Neural crest cell (in vitro differentiated cells): ENCODE measurements at regions not wholly inside any gene's neighbourhood (a gene's known extent, or its start where the extent isn't known, plus 50 kb on each side); places are given as distances from the start of the nearest gene placed in this dataset.

ENCODE experiments used
- DNase-seq: peaks from one replicate; pipeline ENCODE4 v3.0.0; 2021; ENCODE audit warnings: low read depth, mixed read lengths, low spot score
- H3K27ac Mint-ChIP-seq: one replicate; pipeline ENCODE4 v1.8.0; 2021; ENCODE audit warnings: mild to moderate bottlenecking, mixed read lengths; ENCODE audit not compliant: unreplicated experiment
- H3K27me3 Mint-ChIP-seq: 2 replicates; pipeline ENCODE4 v1.8.0; 2021; ENCODE audit warnings: low read depth, mild to moderate bottlenecking, mixed read lengths
- H3K36me3 Mint-ChIP-seq: 2 replicates; pipeline ENCODE4 v1.8.0; 2021; ENCODE audit warnings: low read depth, mild to moderate bottlenecking, mixed read lengths
- H3K4me1 Mint-ChIP-seq: 2 replicates; pipeline ENCODE4 v1.8.0; 2021; ENCODE audit warnings: mixed read lengths
- H3K4me3 Mint-ChIP-seq: one replicate; pipeline ENCODE4 v1.8.0; 2021; ENCODE audit warnings: mild to moderate bottlenecking, mixed read lengths
- H3K9me3 Mint-ChIP-seq: 2 replicates; pipeline ENCODE4 v1.8.0; 2021; ENCODE audit warnings: mixed read lengths
- TF ChIP-seq, protein P1 (sequence below): fragments of 200-600 bp; sonication (generic); conservative IDR thresholded peaks from 2 replicates; pipeline ENCODE4 v1.5.0; 2021; ENCODE audit warnings: antibody characterized with exemption, mild to moderate bottlenecking

DNA sequence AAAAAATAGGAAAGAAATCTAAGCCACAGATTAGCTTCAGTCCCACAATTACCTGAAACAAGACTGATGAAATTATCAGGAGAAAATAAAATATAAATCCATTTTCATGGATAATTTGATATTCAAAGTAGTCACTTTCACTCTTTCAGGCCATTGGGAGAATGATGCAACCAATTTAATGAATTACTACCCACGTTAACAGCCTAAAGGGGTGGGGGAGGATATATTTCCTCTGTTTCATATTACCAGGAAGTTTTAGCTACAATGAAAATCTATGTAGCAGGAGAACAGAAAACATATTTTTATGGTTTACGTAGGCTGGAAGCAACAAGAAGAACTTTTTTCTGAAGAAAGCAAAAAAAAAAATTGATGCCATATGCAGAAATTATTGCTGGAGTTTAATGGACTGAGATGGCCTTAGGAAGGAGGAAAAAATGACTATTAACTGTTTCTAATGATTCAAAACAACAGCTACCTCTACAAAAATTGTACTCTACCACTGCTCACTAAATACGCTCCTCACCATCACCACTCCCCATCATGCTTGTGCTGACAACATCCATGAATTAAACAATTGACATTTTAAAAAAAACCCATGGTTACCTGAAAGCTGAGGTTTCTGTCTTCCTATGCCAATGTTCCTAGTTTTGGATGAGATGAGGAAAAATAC is 100.9 kb downstream of the CXXC4 start:
- peaks cover 18% of the 10 kb centered on the region for H3K4me1 Mint-ChIP-seq
- H3K9me3 Mint-ChIP-seq: no peaks in the 10 kb centered on the region
- DNase-seq: no peak
- TF ChIP-seq, protein P1, sequence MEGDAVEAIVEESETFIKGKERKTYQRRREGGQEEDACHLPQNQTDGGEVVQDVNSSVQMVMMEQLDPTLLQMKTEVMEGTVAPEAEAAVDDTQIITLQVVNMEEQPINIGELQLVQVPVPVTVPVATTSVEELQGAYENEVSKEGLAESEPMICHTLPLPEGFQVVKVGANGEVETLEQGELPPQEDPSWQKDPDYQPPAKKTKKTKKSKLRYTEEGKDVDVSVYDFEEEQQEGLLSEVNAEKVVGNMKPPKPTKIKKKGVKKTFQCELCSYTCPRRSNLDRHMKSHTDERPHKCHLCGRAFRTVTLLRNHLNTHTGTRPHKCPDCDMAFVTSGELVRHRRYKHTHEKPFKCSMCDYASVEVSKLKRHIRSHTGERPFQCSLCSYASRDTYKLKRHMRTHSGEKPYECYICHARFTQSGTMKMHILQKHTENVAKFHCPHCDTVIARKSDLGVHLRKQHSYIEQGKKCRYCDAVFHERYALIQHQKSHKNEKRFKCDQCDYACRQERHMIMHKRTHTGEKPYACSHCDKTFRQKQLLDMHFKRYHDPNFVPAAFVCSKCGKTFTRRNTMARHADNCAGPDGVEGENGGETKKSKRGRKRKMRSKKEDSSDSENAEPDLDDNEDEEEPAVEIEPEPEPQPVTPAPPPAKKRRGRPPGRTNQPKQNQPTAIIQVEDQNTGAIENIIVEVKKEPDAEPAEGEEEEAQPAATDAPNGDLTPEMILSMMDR: no peak
- H3K4me3 Mint-ChIP-seq: no peak overlapping the region
- no peak overlapping the region for H3K27ac Mint-ChIP-seq
- no peaks in the 10 kb centered on the region for H3K27me3 Mint-ChIP-seq
- H3K36me3 Mint-ChIP-seq: no peaks in the 10 kb centered on the region

DNA sequence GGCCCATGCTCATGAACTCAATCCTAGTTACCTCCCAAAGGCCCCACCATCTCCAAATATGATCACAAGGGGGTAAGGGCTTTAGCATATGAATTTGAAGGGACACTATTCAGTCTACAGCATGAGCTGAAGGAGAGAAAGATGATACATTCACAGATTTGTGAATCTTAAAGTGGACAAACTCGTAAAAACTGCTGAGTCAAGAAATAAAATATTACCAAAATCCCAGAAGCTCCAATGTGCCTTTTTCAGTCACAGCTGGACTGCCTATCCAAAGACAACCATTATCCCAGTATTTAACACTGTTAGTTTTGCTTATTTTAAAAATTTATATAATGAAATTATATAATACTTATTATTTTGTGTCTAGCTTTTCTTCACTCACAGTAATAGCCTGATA is 109.0 kb downstream of the CXXC4 start:
- TF ChIP-seq, protein P1: no peak
- H3K36me3 Mint-ChIP-seq: no peaks in the 10 kb centered on the region
- no peaks in the 10 kb centered on the region for H3K9me3 Mint-ChIP-seq
- no peaks in the 10 kb centered on the region for H3K4me1 Mint-ChIP-seq
- no peaks in the 10 kb centered on the region for H3K27me3 Mint-ChIP-seq
- H3K4me3 Mint-ChIP-seq: no peak overlapping the region
- no peak overlapping the region for H3K27ac Mint-ChIP-seq
- no peak for DNase-seq

DNA sequence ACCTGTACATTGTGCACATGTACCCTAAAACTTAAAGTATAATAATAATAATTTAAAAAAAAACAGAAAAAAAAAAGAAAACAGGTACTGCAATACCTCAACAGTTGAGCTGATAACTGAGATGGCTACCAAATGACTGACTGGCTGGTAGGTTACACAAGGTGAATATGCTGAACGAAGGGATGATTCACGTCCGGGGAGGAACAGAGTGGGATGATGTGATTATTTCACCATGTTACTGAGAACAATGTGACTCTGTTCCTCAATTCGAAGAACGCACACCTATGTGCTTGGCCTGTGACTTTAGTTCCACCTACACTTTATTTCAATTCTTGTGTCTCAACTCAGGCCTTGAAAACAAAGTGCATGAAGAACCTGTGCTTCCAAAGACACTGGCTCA is 111.7 kb downstream of the CXXC4 start:
- Mint-ChIP-seq H3K4me3 (no peak overlapping the region), H3K27ac (no peak overlapping the region), H3K27me3 (no peaks in the 10 kb centered on the region), H3K36me3 (no peaks in the 10 kb centered on the region), H3K4me1 (no peaks in the 10 kb centered on the region), H3K9me3 (no peaks in the 10 kb centered on the region)
- TF ChIP-seq, protein P1: no peak
- DNase-seq: no peak

DNA sequence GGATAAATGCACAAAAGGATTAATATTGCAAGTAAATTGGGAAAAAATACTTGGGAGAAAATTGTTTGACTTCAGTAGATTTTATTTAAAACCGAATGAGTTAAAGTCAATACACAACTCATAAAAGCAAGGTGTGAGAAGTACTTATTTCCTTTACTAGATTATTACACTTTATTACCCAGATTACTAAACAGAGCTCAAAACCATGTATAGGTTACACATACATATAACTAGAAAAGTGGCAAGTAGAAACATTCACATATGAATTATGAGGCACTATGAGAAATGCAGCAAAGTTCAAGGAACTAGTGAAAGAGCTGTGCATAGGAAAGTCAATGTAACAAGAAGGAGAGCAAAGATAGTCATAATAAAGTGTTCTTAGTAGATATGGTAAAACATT is 113.0 kb downstream of the CXXC4 start:
- H3K36me3 Mint-ChIP-seq: no peaks in the 10 kb centered on the region
- no peaks in the 10 kb centered on the region for H3K27me3 Mint-ChIP-seq
- no peak overlapping the region for H3K27ac Mint-ChIP-seq
- no peak for DNase-seq
- no peak overlapping the region for H3K4me3 Mint-ChIP-seq
- TF ChIP-seq, protein P1: no peak
- H3K9me3 Mint-ChIP-seq: no peaks in the 10 kb centered on the region
- no peaks in the 10 kb centered on the region for H3K4me1 Mint-ChIP-seq

DNA sequence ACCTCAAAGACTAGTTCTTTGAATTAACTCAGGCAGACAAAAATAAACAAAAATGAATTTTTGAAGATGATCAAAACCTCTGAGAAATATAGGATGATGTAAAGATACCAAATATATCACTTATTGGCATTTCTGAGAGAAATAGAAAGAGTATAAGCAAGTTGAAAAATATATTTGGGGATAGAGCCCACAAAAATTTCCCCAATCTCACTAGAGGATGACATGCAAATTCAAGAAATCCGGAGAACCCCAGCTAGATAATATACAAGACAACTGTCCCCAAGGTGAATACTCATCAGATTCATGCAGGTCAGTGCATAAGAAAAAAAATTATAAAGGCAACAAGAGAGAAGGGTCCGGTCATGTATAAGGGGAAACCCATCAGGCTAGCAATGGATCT is 129.1 kb downstream of the CXXC4 start:
- Mint-ChIP-seq H3K4me1 (no peaks in the 10 kb centered on the region), H3K27ac (no peak overlapping the region), H3K27me3 (no peaks in the 10 kb centered on the region), H3K4me3 (no peak overlapping the region), H3K9me3 (no peaks in the 10 kb centered on the region), H3K36me3 (no peaks in the 10 kb centered on the region)
- no peak for DNase-seq
- TF ChIP-seq, protein P1: no peak
